GM12878 (cell line): ENCODE measurements at regions not wholly inside any gene's neighbourhood (a gene's known extent, or its start where the extent isn't known, plus 50 kb on each side); places are given as distances from the start of the nearest gene placed in this dataset.

Experiments used
- TAF1 ChIP-seq: IDR thresholded peaks from 2 replicates; pipeline ENCODE4 v1.6.1; 2011; ENCODE audit warnings: mild to moderate bottlenecking, low read depth, low read length, borderline replicate concordance
- TF ChIP-seq, protein P1 (sequence below), 3 experiments: IDR thresholded peaks in 2 of 3; conservative IDR thresholded peaks in 1 of 3; 2 replicates each; pipeline ENCODE4 v1.5.1; 2011; ENCODE audit warnings: low read depth in 3 of 3, low read length in 3 of 3, mild to moderate bottlenecking in 3 of 3, control low read depth in 2 of 3, moderate library complexity in 2 of 3, inconsistent platforms in 1 of 3, mixed read lengths in 1 of 3; ENCODE audit not compliant: control insufficient read depth in 2 of 3, insufficient read depth in 1 of 3; ENCODE audit errors: extremely low read depth in 1 of 3

DNA sequence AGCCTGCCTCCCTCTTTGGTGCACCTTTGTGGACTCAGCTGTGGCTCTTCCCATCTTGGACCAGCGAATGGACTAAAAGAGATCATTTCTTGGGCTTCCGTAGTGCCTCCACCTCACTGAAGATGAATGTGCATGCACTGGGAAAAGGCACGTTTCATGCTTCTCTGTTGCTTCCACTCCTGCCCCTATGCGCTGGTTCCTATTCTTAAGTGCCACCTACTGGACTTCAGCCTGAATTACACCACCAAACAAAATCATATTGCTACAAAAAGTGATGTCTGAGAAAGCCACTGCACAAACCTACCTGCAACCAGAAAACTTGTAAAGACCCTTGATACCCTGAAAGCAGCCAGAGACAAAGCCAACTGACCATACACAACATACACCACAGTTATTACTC, 695.6 kb downstream of the TSN start:
- TF ChIP-seq, protein P1, sequence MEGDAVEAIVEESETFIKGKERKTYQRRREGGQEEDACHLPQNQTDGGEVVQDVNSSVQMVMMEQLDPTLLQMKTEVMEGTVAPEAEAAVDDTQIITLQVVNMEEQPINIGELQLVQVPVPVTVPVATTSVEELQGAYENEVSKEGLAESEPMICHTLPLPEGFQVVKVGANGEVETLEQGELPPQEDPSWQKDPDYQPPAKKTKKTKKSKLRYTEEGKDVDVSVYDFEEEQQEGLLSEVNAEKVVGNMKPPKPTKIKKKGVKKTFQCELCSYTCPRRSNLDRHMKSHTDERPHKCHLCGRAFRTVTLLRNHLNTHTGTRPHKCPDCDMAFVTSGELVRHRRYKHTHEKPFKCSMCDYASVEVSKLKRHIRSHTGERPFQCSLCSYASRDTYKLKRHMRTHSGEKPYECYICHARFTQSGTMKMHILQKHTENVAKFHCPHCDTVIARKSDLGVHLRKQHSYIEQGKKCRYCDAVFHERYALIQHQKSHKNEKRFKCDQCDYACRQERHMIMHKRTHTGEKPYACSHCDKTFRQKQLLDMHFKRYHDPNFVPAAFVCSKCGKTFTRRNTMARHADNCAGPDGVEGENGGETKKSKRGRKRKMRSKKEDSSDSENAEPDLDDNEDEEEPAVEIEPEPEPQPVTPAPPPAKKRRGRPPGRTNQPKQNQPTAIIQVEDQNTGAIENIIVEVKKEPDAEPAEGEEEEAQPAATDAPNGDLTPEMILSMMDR (IDR thresholded peaks at IDR 0.05 in 2 of 3, conservative IDR thresholded peaks at IDR 0.05 in 1 of 3; ENCODE audit: control insufficient read depth in 2 of 3, extremely low read depth in 1 of 3, insufficient read depth in 1 of 3, low read depth in 3 of 3, low read length in 3 of 3), result peak; percentile 10 to 46 (median 26); a peak in 2 of 6 replicates
- TF ChIP-seq TAF1, result no peak
